Upper lobe of left lung (tissue), 6 donors: ENCODE measurements at regions not wholly inside any gene's neighbourhood (a gene's known extent, or its start where the extent isn't known, plus 50 kb on each side); places are given as distances from the start of the nearest gene placed in this dataset.

Experiments
- ATAC-seq, 2 donors: fragments of 200-7000 bp; cut with Tn5 transposase; one replicate each; pipeline ENCODE4 v1.9.1; 2022; ENCODE audit warnings: mild to moderate bottlenecking in 2 of 2, moderate library complexity in 2 of 2; ENCODE audit not compliant: low FRiP score in 2 of 2
- DNase-seq, 2 donors: peaks; one replicate each; pipeline ENCODE4 v3.0.0-alpha.2; 2019 to 2020
- H3K27ac ChIP-seq, 4 donors: fragments of 200-600 bp; sonication (generic); one replicate each; pipeline ENCODE4 v1.5.1; 2016 to 2019
- H3K27me3 ChIP-seq, 4 donors: fragments of 200-600 bp; sonication (generic); one replicate each; pipeline ENCODE4 v1.5.1; 2017 to 2019
- H3K36me3 ChIP-seq, 4 donors: fragments of 200-600 bp; sonication (generic); one replicate each; pipeline ENCODE4 v1.5.1; 2016 to 2019
- H3K4me1 ChIP-seq, 4 donors: fragments of 200-600 bp; sonication (generic); one replicate each; pipeline ENCODE4 v1.5.1; 2018 to 2019
- H3K4me3 ChIP-seq, 4 donors: fragments of 200-600 bp; sonication (generic); one replicate each; pipeline ENCODE4 v1.5.1; 2017 to 2019; ENCODE audit warnings: mild to moderate bottlenecking in 2 of 4, moderate library complexity in 1 of 4
- H3K9me3 ChIP-seq, 4 donors: fragments of 200-600 bp; sonication (generic); one replicate each; pipeline ENCODE4 v1.5.1; 2018 to 2019
- CTCF ChIP-seq, 6 experiments: fragments of 450-650 bp in 4 of 6; fragments of 200-600 bp in 2 of 6; sonication (generic) in 2 of 6; IDR thresholded peaks; one replicate each; pipeline ENCODE4 v1.5.1; 2016 to 2019; ENCODE audit warnings: antibody characterized with exemption in 6 of 6
- EP300 ChIP-seq, 4 donors: sonication (generic); formaldehyde crosslinking; IDR thresholded peaks; one replicate each; pipeline ENCODE4 v1.5.1; 2017; ENCODE audit warnings: antibody characterized with exemption in 4 of 4, control low read depth in 2 of 4
- POLR2A ChIP-seq, 4 donors: fragments of 450-650 bp; IDR thresholded peaks; one replicate each; pipeline ENCODE4 v1.5.1; 2016 to 2017; ENCODE audit warnings: antibody characterized with exemption in 4 of 4, mild to moderate bottlenecking in 2 of 4
- POLR2AphosphoS5 ChIP-seq, 2 donors: sonication (generic); formaldehyde crosslinking; IDR thresholded peaks; one replicate each; pipeline ENCODE4 v1.5.1; 2017; ENCODE audit warnings: antibody characterized with exemption in 2 of 2
- WGBS, 2 donors: methylation state at CpG; one replicate each; pipeline ENCODE4 v1.1.5; 2017 to 2018; 5-methylcytosine and 5-hydroxymethylcytosine counted together
- donor health status: DM: no; HTN: no; CAD: no; lungs with moderate emphysema.
- donor health status: DM: no; HTN: yes; CAD: no; lungs with severe emphysema.

- H3K27me3 ChIP-seq, result no peaks in the 10 kb centered on the region
- H3K9me3 ChIP-seq, result no peaks in the 10 kb centered on the region
- WGBS, 2 donors, result 51 to 67% methylated on average over 3 of the region's 3 CpGs
- H3K36me3 ChIP-seq, result no peaks in the 10 kb centered on the region
- ATAC-seq (no peak), DNase-seq (no peak)
- TF ChIP-seq POLR2AphosphoS5 (IDR thresholded peaks at IDR 0.05), result no peak
- TF ChIP-seq EP300 (IDR thresholded peaks at IDR 0.05), result no peak
- TF ChIP-seq POLR2A (IDR thresholded peaks at IDR 0.05), result no peak
- TF ChIP-seq CTCF (IDR thresholded peaks at IDR 0.05), result no peak
- H3K4me3 ChIP-seq, result no peak overlapping the region
- H3K27ac ChIP-seq, result no peak overlapping the region
- H3K4me1 ChIP-seq, result no peaks in the 10 kb centered on the region
These were observed 296.9 kb downstream of the ADGB start for GRCh38 chr6:146895772-146896061.

DNA sequence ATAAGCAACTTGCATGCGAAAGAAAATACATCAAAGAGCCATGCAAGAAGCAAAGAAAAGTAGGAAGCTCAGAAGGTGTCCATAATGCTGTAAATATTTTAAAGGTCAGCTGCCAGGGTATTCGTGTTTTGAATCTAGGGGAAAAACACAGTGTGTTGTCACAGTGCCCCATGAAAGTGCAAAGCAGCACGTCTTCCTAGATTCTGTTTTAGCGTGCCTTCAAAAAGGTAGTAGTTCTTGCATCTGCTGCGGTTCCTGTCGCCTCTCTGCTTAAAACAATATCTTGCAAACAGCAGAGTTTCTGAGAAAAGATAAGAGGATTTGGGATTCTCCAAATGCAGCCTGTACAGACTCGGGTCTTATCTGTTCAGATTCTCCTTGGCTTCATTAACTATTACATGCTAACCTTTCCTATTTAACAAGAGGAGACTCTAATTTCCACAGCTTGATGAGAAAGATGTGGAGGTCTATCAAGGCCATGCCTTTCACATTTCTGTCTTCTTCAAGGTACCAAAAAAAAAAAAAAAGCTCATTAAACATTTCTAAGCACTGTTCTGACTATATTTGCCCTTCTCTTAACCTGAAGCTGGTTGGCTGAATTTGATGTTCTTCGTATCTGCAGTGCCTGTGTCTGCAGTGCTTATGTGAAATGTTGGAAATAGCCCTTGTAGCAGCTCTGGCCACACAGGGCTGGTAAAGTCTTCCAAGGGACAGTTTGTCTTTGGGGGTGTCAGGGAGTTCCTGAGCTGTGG is 297.5 kb downstream of the ADGB start:
- ATAC-seq, result no peak
- no peaks in the 10 kb centered on the region for H3K4me1 ChIP-seq
- no peak for DNase-seq
- no peaks in the 10 kb centered on the region for H3K9me3 ChIP-seq
- H3K36me3 ChIP-seq, result no peaks in the 10 kb centered on the region
- H3K27me3 ChIP-seq, result no peaks in the 10 kb centered on the region
- TF ChIP-seq POLR2AphosphoS5 (IDR thresholded peaks at IDR 0.05), result no peak
- TF ChIP-seq EP300 (IDR thresholded peaks at IDR 0.05), result no peak
- no peak for TF ChIP-seq CTCF (IDR thresholded peaks at IDR 0.05)
- no peak for TF ChIP-seq POLR2A (IDR thresholded peaks at IDR 0.05)
- WGBS, 2 donors, result 75 to 79% methylated on average over 8 of the region's 8 CpGs
- no peak overlapping the region for H3K27ac ChIP-seq
- no peak overlapping the region for H3K4me3 ChIP-seq

- no peak overlapping the region for H3K4me3 ChIP-seq
- H3K4me1 ChIP-seq, result no peaks in the 10 kb centered on the region
- ATAC-seq (no peak), DNase-seq (no peak)
- no peaks in the 10 kb centered on the region for H3K36me3 ChIP-seq
- no peak for TF ChIP-seq CTCF (IDR thresholded peaks at IDR 0.05)
- TF ChIP-seq POLR2AphosphoS5 (IDR thresholded peaks at IDR 0.05), result no peak
- no peak for TF ChIP-seq POLR2A (IDR thresholded peaks at IDR 0.05)
- TF ChIP-seq EP300 (IDR thresholded peaks at IDR 0.05), result no peak
- H3K27me3 ChIP-seq, result no peaks in the 10 kb centered on the region
- H3K9me3 ChIP-seq, result no peaks in the 10 kb centered on the region
- no peak overlapping the region for H3K27ac ChIP-seq
- 73 to 74% methylated on average over 4 of the region's 4 CpGs for WGBS, 2 donors
These were observed 298.4 kb downstream of the ADGB start for GRCh38 chr6:146896960-146897701.

- 73% methylated on average over 6 of the region's 6 CpGs for WGBS, 2 donors
These were observed 299.5 kb downstream of the ADGB start for GRCh38 chr6:146898069-146898887.

GRCh38 chr6:146898888-146899227 is 300.1 kb downstream of the ADGB start:
- whole genome bisulfite sequencing, 2 donors, result 86 to 91% methylated on average over 3 of the region's 3 CpGs

More at GRCh38 chr6:146898069-146898887, 299.5 kb downstream of the ADGB start:
- H3K4me1 ChIP-seq, result no peaks in the 10 kb centered on the region
- H3K27me3 ChIP-seq, result no peaks in the 10 kb centered on the region
- ATAC-seq (no peak), DNase-seq (no peak)
- no peak for TF ChIP-seq POLR2AphosphoS5 (IDR thresholded peaks at IDR 0.05)
- H3K4me3 ChIP-seq, result no peak overlapping the region
- no peaks in the 10 kb centered on the region for H3K9me3 ChIP-seq
- H3K36me3 ChIP-seq, result no peaks in the 10 kb centered on the region
- H3K27ac ChIP-seq, result no peak overlapping the region

More at GRCh38 chr6:146898888-146899227, 300.1 kb downstream of the ADGB start:
- Histone ChIP-seq H3K27ac (no peak overlapping the region), H3K4me3 (no peak overlapping the region), H3K9me3 (no peaks in the 10 kb centered on the region), H3K4me1 (no peaks in the 10 kb centered on the region), H3K36me3 (no peaks in the 10 kb centered on the region), H3K27me3 (no peaks in the 10 kb centered on the region)
- no peak for ATAC-seq
- TF ChIP-seq POLR2A (IDR thresholded peaks at IDR 0.05), result no peak
- no peak for TF ChIP-seq CTCF (IDR thresholded peaks at IDR 0.05)
- no peak for TF ChIP-seq EP300 (IDR thresholded peaks at IDR 0.05)
- no peak for TF ChIP-seq POLR2AphosphoS5 (IDR thresholded peaks at IDR 0.05)
- no peak for DNase-seq
